Activated CD4-positive, alpha-beta T cell treated with anti-CD3 and anti-CD28 coated beads for 24 hours (primary cell): ENCODE measurements at regions not wholly inside any gene's neighbourhood (a gene's known extent, or its start where the extent isn't known, plus 50 kb on each side); places are given as distances from the start of the nearest gene placed in this dataset.
"Not testable (repeated sequence)": the region's sequence is repeated elsewhere in the genome, so short reads cannot be mapped to it uniquely, and the experiment has no call there.

Experiments used
- DNase-seq, 2 donors: peaks; one replicate each; pipeline ENCODE4 v3.0.0-alpha.2; 2020; ENCODE audit warnings: low read depth in 2 of 2

DNA sequence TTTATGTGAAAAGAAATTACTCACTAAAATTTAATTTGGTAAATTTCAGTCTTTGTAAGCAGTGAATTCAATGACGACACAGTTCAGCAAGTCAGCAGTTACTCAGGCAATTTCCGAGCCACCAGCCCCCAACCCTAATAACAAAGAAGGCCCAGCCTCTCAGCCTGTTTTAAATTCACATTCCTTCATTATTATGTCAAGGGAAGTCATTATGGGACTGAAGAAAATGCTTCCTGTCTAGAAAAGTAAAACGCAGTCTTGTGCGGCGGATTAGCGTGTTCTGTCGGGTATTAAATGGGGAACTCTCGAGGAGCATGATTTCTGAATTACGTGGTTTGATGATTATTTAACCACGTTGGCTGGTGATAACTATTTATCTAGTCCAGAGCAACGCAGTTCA lies 177.6 kb downstream of the AIPL1 start:
- DNase-seq: no peak

DNA sequence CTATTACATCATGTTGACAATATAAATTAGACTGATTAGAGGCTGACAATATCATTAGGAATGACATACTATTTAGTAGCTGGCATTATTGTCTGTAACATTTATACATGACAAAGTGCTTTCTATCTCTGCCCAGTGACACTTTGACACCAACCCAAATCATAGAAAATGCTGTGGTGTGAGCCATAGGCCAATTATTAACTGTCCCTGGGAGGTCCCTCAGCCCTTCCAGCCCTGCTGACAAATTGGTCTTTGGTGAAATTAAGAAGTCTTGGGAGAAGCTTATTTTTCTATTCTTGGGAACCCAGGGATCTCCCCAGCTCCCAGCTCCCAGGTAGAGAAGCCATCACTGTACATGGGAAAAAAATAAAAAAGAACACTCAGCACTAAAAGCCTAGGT lies 179.6 kb downstream of the AIPL1 start:
- no peak for DNase-seq

DNA sequence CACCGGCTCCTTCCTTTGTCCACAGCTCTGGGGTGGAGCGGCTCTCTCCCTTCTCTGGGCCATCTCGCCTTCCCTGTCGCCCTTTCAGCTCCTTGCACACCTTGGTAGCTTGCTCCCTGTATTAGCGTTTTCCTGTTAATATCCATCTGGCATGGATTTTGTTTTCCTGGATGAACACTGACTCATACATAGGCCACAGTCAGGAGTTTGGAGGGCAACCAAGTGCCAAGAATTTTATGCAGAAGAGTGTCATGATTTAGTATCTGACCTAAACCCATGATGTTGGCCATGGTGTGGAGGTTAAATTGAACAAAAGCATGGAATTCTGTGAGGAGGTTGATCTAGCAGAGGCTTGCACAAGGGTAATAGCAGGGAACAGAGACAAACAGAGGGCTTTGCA lies 180.9 kb downstream of the AIPL1 start:
- DNase-seq: no peak

DNA sequence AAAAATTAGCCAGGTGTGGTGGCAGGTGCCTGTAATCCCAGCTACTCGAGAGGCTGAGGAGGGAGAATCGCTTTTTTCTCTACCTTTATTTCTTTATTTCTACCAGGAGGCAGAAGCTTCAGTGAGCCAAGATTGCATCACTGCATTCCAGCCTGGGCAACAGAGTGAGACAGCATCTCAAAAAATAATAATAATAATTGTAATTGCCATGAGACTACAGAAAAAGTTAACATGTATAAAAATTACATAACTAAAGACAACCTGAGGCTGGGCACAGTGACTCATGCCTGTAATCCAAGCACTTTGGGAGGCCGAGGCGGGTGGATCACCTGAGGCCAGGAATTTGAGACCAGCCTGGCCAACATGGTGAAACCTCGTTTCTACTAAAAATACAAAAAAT lies 181.5 kb downstream of the WSCD1 start:
- DNase-seq: not testable (repeated sequence)

DNA sequence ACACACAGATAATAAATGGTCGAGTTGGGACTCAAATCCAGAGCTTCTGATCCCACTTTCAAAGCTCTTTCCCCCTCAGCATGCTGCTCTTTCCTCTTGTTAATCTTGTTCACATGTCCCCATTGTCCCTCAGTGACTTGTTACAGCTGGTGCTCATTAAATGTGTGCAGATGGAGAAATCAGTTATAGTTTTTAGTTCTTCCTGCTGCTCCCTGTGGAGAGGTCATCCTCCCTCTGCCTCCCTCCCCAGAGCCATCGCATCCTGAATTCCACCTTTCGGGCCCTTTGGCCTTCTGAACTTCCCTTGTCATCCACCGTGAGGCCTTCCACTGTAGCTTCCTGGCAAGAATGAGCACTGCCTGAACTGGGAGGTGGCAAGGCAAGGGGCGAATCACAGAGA lies 179.6 kb downstream of the WSCD1 start:
- DNase-seq: no peak

DNA sequence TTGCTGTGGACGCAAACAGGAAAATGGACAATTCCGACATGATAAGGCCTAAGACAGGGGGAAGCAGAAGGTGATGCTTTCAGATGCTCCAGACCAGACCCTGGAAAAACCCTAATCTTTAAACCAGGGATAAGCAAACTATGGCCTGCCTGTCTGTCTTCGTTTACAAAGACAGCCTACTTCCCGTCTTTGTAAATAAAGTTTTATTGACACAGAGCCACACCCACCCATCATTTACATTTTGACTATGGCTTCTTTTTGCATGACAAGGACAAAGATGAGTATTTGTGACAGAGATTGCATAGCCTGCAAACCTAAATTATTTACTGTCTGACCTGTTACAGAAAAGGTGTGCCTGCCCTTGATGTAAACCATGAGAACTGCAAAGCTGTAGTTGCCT lies 177.9 kb downstream of the WSCD1 start:
- DNase-seq: no peak

DNA sequence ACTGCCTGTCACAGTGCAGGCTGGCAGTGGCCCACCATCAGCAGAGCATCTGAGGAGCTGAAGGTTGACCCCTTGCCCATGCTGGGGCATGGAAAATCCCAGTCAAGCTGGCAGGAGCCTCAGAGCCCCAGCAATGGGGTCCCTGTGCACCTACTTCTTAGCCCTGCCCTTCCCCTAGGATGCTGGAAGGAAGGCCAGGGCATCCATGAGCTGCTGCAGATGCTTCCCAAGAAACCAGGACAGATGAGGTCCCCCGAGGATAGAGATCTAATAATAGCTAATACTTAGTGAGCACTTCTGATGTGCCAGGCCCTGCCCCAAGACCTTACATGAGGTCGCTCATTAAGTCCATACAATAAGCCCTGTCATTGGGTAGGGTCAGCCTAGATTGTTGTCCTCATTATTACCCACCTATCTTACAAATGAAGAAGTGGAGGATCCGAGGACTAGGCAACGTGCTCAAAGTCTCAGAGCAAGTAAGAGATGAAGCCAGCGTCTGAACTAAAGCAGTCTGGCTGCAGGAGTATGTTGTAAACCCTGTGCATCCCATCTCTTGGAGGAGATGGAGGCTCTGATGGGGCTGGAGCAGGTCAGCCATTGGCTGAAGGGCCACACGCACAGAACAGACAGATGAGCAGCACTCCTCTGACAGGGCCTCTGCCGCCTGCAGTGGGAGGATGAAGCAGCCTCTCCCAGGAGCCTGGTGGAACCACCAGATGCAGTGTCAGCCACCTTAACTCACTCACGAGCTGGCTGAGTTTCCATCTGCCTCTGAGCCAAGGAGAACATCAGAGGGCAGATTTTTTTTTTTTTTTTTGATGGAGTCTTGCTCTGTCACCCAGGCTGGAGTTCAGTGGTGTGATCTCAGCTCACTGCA lies 175.4 kb downstream of the WSCD1 start:
- no peak for DNase-seq

DNA sequence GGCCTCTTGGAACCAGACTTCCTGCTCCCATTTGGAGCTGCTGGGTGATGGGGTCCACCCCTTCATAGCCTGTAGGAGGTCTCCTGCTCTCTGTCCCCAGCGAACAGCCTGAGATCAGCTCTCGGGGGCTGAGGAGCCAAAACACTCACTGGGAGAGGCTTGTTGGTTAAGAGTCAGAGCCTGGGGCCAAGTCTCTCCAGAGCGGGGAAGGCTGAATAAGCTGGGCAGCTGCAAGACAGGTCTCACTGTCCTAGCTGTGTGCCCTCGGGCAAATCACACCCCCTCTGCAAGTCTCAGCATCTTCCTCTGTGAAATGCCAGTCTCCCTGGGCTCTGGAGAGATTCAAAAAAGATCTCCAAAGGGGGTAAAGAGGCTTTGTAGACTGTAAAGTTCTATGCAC lies 174.6 kb downstream of the WSCD1 start:
- no peak for DNase-seq

DNA sequence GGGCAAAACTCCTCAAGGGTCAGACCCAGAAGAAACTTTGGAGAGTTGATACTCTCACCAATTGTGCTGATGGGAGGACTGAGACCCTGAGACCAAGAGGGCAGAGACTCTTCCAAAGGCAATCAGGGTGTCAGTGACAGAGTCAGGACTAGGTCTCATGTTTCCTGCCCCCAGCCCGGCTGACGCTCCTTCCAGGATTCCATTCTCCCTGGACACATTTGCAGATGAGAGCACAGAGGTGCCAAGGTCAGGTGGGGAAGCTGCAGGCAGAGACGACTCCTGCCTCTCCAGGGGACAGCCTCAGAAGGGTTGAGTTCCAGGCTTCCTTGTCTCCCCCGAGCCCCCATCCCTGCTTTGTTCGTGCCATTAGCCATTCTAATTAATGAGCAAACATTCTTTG lies 174.1 kb downstream of the WSCD1 start:
- DNase-seq: no peak

DNA sequence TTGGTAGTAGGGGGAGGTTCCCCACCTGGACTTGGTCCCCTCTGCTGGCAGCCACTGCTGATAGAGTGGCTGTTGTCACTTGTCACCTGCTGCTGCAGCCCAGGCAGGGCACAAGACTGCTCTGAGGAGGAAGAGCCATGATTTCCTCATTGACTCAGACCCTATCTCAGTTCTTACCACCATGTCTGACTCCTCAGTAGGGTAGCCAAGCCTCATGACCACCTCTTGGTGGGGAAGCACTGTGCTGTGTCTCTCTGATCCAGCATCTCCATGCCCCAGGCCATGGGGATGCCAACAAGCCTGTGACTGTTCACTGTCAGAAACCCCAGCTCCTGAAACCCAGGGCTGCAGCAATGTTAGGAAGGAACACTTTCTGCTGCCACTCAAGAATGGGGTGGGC lies 173.0 kb downstream of the WSCD1 start:
- DNase-seq: no peak

DNA sequence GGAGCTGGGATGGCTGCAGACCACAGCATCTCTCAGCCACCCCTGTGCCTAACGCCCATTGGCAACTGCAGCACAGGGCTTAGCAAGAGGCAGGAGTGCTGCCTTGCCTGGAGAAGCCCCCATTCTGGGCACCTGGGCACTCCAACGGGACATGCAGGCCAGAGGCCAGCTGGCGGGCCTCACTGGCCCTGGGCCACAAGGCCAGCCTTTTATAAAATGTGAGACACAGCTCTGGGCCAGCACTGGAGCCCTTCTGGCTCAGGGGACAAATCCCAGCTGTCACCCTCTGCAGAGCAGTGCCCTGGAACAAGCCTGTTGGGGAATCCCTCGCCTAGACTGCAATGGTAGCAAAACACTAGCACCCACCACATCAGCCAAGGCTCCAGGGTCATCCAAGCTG lies 171.8 kb downstream of the WSCD1 start:
- no peak for DNase-seq

DNA sequence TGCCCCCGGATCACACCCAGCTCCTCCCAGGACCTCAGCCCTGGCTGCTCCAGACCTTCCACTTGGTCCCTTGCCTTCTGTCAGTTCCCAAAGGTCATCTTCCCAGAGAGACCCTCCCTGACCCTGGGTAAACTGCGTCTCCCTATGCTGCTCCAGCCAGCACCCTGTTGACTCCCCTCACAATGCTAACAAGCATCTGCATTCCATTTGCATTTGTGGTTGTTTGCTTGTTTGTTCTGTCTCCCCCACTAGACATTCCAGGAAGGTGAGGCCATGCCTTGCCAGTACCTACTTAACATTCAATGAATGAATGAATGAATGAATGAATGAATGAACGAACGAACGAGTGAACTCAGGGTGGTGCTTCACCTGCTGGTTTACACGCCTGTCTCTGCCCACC lies 171.2 kb downstream of the WSCD1 start:
- DNase-seq: no peak

DNA sequence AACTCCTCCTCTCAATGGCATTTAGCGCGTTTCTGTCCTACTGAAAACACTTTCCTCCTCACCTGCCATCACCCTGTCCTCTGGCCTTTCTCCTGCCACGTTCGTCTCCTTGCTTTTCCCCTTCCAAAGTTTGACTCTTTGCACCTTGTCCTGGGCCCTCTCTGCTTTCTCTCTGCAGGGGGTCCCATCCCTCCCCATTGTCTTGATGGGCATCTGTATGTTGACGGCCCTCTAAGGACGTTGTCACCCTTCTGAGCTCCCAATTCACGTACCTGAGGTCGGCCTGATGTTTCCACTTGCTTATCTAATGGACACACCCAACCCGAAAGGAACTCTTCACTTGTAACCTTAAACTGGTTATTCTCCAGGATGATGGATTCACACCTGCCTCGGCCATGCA lies 170.4 kb downstream of the WSCD1 start:
- no peak for DNase-seq

DNA sequence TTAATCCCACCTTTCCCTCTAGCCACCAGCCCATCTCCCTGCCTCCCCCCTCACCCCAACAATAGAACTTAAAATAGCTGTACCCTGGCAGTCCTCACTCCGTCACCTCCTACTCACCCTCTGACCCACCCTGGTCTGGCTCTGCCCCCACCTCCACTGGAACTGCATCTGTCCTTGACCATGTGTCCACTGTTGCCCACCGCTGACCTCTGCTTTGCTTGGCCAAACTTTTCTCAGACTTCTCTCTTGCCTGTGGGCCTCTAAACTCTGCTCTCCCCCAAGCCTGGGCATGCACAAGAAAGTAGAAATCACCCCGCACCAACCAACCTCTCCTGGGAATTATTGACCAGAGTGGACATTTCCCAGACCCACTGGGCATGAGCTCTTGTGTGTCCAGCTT lies 169.8 kb downstream of the WSCD1 start:
- no peak for DNase-seq

DNA sequence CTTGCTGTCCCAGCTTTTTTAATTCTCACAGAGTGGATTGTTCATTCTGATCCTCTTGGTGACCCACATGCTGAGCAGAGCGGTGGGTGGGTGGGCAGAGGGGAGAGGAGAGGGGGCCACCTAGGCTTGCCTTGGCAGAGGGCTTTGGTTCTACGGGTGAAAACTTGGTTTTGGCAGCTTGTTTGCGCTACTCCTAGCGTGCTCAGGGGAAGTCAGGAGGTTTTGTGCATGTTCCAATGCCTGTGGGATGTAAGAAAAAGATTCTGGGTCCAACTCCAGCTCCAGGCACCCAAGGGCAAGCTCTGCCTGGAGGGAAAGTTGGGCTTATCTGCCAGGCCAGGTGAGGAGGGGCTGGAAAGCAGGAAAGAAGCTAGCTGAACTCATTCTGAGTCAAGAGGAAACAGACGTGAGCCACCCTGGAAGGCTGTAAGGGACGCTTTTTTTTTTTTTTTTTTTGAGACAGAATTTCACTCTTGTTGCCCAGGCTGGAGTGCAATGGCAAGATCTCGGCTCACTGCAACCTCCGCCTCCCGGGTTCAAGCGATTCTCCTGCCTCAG lies 169.1 kb downstream of the WSCD1 start:
- no peak for DNase-seq

DNA sequence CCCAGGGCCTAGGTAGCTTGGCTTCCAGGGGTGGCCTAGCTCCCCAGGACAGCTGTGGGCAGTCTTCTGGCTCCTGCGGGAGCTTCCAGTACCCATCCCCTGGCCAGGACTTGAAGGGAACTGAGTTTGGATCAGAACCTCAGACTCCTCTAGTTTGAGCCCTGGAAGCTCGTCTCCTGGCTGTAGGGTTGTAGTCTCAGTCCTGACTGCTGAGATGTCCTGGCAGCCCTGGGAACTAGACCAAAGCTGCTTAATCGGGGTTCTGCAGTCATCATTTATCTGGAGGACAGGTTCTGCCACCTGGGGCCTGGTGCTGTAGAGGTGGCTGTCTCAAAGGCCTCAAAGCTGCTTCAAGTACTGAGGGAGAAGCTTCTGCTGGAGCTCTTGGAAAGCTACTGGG lies 163.7 kb downstream of the WSCD1 start:
- DNase-seq: no peak

DNA sequence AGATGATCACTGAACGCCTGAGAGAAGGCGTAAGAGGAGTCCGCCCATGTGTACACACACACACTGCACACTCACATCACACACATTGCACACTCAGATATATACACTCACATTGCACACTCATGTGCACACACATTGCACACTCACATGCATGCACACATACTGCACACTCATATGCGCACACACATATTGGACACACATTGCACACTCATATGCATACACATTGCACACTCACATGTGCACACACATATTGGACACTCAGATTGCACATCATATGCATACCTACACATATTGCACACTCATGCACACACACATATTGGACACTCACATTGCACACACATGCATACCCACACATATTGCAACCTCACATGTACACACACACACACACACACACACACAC lies 163.2 kb downstream of the WSCD1 start:
- no peak for DNase-seq

DNA sequence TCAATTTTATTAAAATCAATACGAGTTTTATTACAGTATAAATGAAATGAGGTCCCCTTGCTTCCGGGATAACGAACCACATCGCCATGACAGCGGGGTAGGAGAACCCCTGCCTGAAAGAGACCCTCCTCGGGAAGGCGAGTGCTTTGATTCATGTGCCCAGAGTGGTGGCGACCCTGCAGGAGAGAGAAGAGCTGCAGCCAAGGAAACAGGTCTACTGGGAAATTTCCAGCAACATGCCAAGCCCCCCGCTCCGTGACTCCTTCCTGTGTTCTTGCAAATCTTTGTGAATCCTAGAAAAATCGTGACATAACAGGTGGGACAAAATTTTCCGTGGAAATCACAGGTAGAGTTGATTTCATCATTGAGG lies 162.5 kb downstream of the WSCD1 start:
- no peak for DNase-seq

DNA sequence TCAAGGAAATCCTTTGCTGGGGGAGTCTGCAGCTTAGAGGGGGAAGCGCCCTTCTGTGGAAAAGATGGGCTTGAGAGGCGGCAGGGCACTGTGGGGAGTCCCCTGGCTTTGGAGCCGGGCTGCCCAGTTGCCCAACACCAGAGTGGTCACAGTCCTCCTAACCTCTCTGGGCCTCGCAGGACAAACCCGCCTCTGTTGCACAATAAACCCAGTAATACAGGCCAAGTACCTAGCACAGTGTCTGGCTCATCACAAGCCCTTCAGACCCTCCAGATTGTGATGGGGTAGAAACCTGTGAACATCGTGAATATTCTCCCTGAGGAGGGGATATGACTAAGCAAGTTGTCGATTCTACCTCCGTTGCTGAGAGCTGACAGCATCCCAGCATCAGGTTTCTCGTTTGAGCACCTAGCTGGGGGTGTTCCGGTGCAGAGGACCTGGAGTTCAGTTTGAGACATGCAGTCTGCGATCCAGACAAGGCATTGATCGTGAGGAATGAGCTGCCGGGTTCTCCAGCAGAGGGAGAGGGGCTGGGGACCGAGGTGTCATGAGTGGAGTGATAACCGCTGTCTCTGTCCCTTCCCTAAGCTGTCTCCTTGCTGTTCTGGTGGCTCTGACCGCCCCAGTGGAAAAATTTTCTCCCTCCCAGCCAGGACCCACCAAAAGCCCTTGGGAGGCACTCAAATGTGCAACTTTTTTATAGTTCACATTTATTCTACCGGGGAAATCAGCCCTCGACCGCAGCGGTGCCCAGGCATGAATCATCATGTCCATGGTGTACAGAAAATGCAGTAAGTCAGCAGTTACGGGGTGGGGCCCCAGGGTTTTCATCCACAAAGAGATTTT lies 161.9 kb downstream of the WSCD1 start:
- DNase-seq: no peak

DNA sequence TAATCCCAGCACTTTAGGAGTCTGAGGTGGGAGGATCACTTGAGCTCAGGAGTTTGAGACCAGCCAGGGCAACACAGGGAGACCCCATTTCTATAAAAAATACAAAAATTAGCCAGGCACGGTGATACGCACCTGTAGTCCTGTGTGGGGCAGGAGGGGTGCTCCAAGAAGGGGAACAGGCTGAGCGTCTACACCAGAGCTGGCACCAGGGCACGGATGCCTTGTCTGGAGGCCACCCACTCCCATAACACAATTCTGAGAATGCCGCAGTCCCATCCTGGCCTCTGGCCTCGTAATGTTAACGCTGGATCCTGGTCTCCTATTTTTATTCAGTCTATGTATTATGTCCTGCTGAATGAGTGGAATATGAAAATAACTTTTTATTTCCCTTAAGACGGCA lies 161.3 kb downstream of the WSCD1 start:
- no peak for DNase-seq

DNA sequence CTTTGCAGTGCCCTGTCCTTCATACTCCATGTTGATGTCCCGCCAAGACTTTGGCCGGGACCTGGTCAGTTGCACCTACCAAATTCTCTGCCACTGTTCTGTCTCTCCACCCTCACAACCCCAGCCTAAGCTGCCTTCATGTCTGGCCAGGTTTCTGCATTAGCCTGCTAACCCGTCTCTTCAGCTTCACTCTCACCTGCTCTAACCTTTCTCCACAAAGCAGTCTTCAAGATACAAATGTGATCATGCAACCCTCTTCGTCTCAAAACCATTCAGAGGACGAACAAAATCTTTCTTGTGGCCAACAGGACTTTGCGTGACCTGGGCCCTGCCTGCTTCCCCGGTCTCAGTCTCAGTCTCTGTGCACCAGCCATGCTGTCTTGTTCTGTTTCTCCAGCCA lies 148.2 kb downstream of the WSCD1 start:
- DNase-seq: no peak

DNA sequence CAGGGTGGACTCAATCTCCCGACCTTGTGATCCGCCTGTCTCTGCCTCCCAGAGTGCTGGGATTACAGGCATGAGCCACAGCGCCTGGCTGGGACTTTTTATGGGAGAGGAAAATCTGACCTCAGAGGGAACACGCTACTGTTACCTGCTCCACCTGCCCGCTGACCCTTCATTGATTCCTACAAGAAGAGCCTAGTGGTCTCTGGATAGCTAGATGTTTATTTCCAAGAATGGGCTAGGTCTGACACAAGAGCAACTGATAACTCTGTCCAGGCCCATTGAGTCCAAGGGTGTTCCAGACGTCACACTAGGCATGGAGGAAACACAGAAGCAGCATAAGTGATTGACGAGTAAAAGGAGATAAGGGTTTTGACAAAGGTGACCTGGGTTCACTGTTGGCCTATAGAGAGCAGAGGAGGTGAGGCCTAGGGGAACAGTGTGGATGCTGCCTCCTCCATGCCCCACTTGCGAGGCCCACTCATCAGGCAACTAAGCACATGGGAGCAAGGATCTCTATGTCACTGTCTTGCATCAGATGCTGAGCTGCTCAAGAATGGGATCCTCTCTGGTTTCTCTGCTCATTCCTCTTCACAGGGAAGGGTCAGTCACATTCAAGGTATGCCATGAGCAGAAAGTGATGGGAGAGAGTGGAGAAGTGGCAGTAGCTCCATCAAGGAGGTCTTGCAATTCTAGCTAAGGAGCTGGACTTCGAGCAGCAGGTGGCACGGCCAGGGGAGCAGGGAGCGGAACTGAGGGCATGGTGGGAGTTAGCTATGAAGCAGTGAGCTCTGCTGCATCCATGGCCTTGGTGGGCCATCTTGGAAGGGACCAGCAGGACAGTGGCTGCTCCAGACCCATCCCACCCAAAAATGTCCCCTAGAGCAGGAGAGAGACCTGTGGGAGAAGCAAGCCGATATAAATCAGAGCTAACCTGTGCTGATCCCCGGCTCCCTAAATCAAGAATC lies 145.2 kb downstream of the WSCD1 start:
- DNase-seq: no peak
